ENCODE measurements at regions not wholly inside any gene's neighbourhood (a gene's known extent, or its start where the extent isn't known, plus 50 kb on each side); places are given as distances from the start of the nearest gene placed in this dataset.

- Histone ChIP-seq H3K27ac (replicated peaks) (no peak overlapping the region), H3K9me3 (replicated peaks) (no peaks in the 10 kb centered on the region), H3K36me3 (no peaks in the 10 kb centered on the region), H3K4me3 (no peak overlapping the region), H3K4me1 (no peaks in the 10 kb centered on the region), H3K27me3 (ENCODE audit: low read depth) (peaks cover 17% of the 10 kb centered on the region)
- intact Hi-C loops (cut with micrococcal nuclease): no loop called here
- DNase-seq: no peak
- no peak for TF ChIP-seq CTCF (IDR thresholded peaks at IDR 0.05; ENCODE audit: borderline replicate concordance)
These were observed 425.3 kb upstream of the PROK2 start for GRCh38 chr3:72210261-72210660.

GRCh38 chr3:72205297-72205826 is 420.4 kb upstream of the PROK2 start:
- Histone ChIP-seq H3K4me1 (no peaks in the 10 kb centered on the region), H3K36me3 (no peaks in the 10 kb centered on the region), H3K9me3 (replicated peaks) (peaks cover 8% of the 10 kb centered on the region), H3K4me3 (no peak overlapping the region), H3K27ac (replicated peaks) (no peak overlapping the region), H3K27me3 (ENCODE audit: low read depth) (peaks cover 45% of the 10 kb centered on the region)
- intact Hi-C loops (cut with micrococcal nuclease): no loop called here
- TF ChIP-seq CTCF (IDR thresholded peaks at IDR 0.05; ENCODE audit: borderline replicate concordance): no peak
- no peak for DNase-seq

- DNase-seq: no peak
- H3K4me1 ChIP-seq: no peaks in the 10 kb centered on the region
- H3K36me3 ChIP-seq: no peaks in the 10 kb centered on the region
- H3K4me3 ChIP-seq: no peak overlapping the region
- TF ChIP-seq CTCF (IDR thresholded peaks at IDR 0.05; ENCODE audit: borderline replicate concordance): no peak
- intact Hi-C loops (cut with micrococcal nuclease): no loop called here
- peaks cover 49% of the 10 kb centered on the region for H3K27me3 ChIP-seq (ENCODE audit: low read depth)
- H3K9me3 ChIP-seq (replicated peaks): peaks cover 14% of the 10 kb centered on the region
- no peak overlapping the region for H3K27ac ChIP-seq (replicated peaks)
These were observed 419.5 kb upstream of the PROK2 start for GRCh38 chr3:72204452-72204851.

- no peaks in the 10 kb centered on the region for H3K36me3 ChIP-seq
- peaks cover 14% of the 10 kb centered on the region for H3K9me3 ChIP-seq (replicated peaks)
- peaks cover 49% of the 10 kb centered on the region for H3K27me3 ChIP-seq (ENCODE audit: low read depth)
- no peak for TF ChIP-seq CTCF (IDR thresholded peaks at IDR 0.05; ENCODE audit: borderline replicate concordance)
- H3K27ac ChIP-seq (replicated peaks): no peak overlapping the region
- intact Hi-C loops (cut with micrococcal nuclease): no loop called here
- no peak for DNase-seq
- H3K4me3 ChIP-seq: no peak overlapping the region
- H3K4me1 ChIP-seq: no peaks in the 10 kb centered on the region
These were observed 418.8 kb upstream of the PROK2 start for GRCh38 chr3:72203613-72204349.

- Histone ChIP-seq H3K27me3 (ENCODE audit: low read depth) (peaks cover 49% of the 10 kb centered on the region), H3K4me3 (no peak overlapping the region), H3K9me3 (replicated peaks) (peaks cover 14% of the 10 kb centered on the region), H3K27ac (replicated peaks) (no peak overlapping the region), H3K4me1 (no peaks in the 10 kb centered on the region), H3K36me3 (no peaks in the 10 kb centered on the region)
- intact Hi-C loops (cut with micrococcal nuclease): no loop called here
- DNase-seq: no peak
- no peak for TF ChIP-seq CTCF (IDR thresholded peaks at IDR 0.05; ENCODE audit: borderline replicate concordance)
These were observed 418.2 kb upstream of the PROK2 start for GRCh38 chr3:72203105-72203504.
